Psoas muscle (tissue), 7 donors: ENCODE measurements at regions not wholly inside any gene's neighbourhood (a gene's known extent, or its start where the extent isn't known, plus 50 kb on each side); places are given as distances from the start of the nearest gene placed in this dataset.
A peak's percentile ranks its signal among the peaks of the same experiment; 100 is the strongest.
"Not testable (repeated sequence)": the region's sequence is repeated elsewhere in the genome, so short reads cannot be mapped to it uniquely, and the experiment has no call there.

Experiments
- ATAC-seq, 4 donors: fragments of 200-7000 bp; cut with Tn5 transposase; one replicate each; pipeline ENCODE4 v1.9.1; 2020; ENCODE audit warnings: moderate library complexity in 3 of 4, mild to moderate bottlenecking in 2 of 4
- DNase-seq, 2 donors: peaks; one replicate each; pipeline ENCODE4 v3.0.0-alpha.2; 2020
- H3K27ac ChIP-seq: fragments of 200-600 bp; one replicate; pipeline ENCODE4 v1.8.0; 2022
- H3K27me3 ChIP-seq, 3 donors: fragments of 200-600 bp in 1 of 3; one replicate each; pipeline versions ENCODE4 v1.6.1 to v1.8.0; 2013 to 2022; ENCODE audit warnings: low read length in 2 of 3, mild to moderate bottlenecking in 2 of 3, moderate library complexity in 1 of 3; ENCODE audit not compliant: insufficient read depth in 3 of 3
- H3K36me3 ChIP-seq, 2 donors: fragments of 200-600 bp in 1 of 2; one replicate each; pipeline versions ENCODE4 v1.6.1 to v1.8.0; 2013 to 2022; ENCODE audit warnings: low read depth in 1 of 2, mild to moderate bottlenecking in 1 of 2, moderate library complexity in 1 of 2; ENCODE audit not compliant: insufficient read depth in 1 of 2
- H3K4me1 ChIP-seq: fragments of 200-600 bp; one replicate; pipeline ENCODE4 v1.8.0; 2022
- H3K4me3 ChIP-seq: fragments of 200-600 bp; one replicate; pipeline ENCODE4 v1.8.0; 2022; ENCODE audit warnings: mild to moderate bottlenecking
- H3K9me3 ChIP-seq: fragments of 200-600 bp; one replicate; pipeline ENCODE4 v1.8.0; 2022
- CTCF ChIP-seq: fragments of 200-600 bp; IDR thresholded peaks from one replicate; pipeline ENCODE4 v1.8.0; 2022; ENCODE audit warnings: antibody characterized with exemption
- WGBS, 3 donors: extraction: QIAGEN DNeasy Blood & Tissue Kit; methylation state at CpG; one replicate each; pipeline versions ENCODE4 v1.1.6 to v1.1.7; 2013; 5-methylcytosine and 5-hydroxymethylcytosine counted together
- intact Hi-C, 2 donors: fragments of 100-400 bp; cut with DNase I; formaldehyde crosslinking; loops; one replicate each; pipeline versions ENCODE4 v1.11.0 to v1.14.2; 2022
- donor health status: healthy with polysubstance abuse.
- donor health status: DM: no; HTN: no; CAD: no; lungs with moderate emphysema.
- donor health status: Bipolar disorder and iron deficiency.
- donor health status: healthy.
- donor health status: DM: yes; HTN: yes; CAD: no.
- donor health status: DM: no; HTN: no; CAD: no.
- donor health status: DM: yes; HTN: yes; CAD: no.

DNA sequence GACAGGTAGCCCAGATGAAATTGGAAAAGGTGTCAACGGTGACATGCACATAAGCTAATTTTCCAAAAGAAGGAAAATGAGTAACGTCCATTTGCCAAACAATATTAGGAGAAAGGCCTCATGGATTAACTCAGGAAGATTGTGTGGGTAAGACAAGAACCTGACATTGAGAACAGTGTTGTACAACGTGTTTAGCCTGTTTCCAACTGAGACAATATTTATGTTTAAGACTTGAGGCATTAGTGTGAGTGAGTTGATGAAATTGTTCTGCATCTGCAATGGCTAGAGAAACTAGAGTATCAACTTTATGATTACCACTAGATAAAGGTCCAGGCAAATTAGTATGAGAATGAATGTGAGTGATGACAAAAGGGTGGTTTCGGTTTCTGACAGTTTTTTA, 191.3 kb upstream of the RAI14 start:
- WGBS, 3 donors: 20 to 47% (median 39%) methylated on average over 4 of the region's 4 CpGs
- no peak for DNase-seq
- Histone ChIP-seq H3K4me3 (no peak overlapping the region), H3K27me3 (no peaks in the 10 kb centered on the region), H3K36me3 (no peaks in the 10 kb centered on the region), H3K4me1 (no peaks in the 10 kb centered on the region), H3K9me3 (no peaks in the 10 kb centered on the region), H3K27ac (no peak overlapping the region)
- ATAC-seq: no peak
- no peak for TF ChIP-seq CTCF
- intact Hi-C loops: loop anchor here in 1 of 2 donors (10.0 kb wide), 1 partner anchor 470 kb away; no protein-coding TSS in a partner anchor

DNA sequence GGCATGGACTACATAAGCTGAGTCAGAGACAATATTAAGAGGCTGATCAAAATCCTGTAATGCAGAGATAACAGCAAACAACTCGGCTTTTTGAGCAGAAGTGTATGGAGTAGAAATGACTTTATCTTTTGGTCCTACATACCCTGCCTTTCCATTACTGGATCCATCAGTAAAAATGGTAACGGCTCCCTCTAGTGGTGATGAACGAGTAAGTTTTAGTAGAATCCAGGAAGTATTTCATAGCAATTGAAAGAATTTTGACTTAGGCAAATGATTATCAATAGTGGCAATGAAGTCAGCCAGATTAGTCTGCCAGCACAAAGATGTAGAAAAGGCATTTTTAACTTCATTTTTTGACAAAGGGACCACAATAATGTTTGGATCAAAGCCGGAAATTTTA, 190.8 kb upstream of the RAI14 start:
- H3K4me3 ChIP-seq, H3K27me3 ChIP-seq, ATAC-seq, H3K27ac ChIP-seq, H3K36me3 ChIP-seq, DNase-seq, H3K9me3 ChIP-seq, H3K4me1 ChIP-seq: not testable (repeated sequence)
- intact Hi-C loops: loop anchor here in 1 of 2 donors (10.0 kb wide), 1 partner anchor 470 kb away; no protein-coding TSS in a partner anchor
- WGBS, 3 donors: 0 to 10% (median 5%) methylated on average over 3 of the region's 4 CpGs
- TF ChIP-seq CTCF: peak; percentile 47

DNA sequence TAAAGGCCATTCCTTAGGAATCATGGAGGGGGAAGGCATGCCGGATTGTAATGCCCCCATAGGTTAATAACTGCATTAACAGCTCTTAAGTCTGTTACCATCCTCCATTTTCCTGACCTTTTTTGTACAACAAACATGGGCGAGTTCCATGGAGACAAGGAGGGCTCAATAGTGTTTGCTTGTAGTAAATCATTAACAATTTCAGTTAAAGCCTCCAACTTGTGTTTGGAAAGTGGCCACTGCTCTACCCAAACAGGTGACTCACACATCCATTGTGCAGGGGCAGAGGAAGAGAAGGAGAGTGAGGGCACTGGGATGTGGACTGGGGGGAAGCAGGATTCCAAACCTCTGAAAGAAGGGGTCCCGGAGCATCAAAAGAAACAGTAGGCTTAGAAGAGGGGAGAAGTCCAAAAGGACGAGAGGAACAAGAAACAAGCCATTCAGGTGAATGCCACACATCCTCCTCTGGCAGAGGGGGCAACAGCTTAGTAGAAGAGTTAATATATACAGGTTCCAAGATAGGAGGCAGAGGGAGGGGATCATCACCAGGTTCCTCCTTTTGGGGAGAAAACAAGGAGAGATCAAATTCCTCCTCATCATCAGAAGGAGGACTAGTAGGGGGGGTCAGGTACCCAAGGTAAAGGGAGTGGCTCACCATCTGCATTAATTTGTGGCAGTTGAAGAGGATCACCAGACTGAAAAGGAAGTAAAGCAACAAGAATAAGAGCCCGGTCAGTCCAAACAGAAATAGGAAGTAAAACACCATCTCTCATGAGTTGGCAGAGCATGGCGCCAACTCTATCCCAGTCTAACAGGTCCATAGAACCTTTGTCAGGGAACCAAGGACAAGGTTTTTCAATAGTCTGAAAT, 189.4 kb upstream of the RAI14 start:
- DNase-seq, H3K27ac ChIP-seq, H3K4me1 ChIP-seq, H3K27me3 ChIP-seq, H3K36me3 ChIP-seq, ATAC-seq, H3K9me3 ChIP-seq, H3K4me3 ChIP-seq: not testable (repeated sequence)
- intact Hi-C loops: loop anchor here in 1 of 2 donors (10.0 kb wide), 1 partner anchor 472 kb away; no protein-coding TSS in a partner anchor
- 69 to 81% (median 73%) methylated on average over 6 of the region's 6 CpGs for WGBS, 3 donors

- WGBS, 3 donors: 74 to 83% (median 78%) methylated on average over 8 of the region's 8 CpGs
- Histone ChIP-seq H3K27ac (no peak overlapping the region), H3K4me3 (no peak overlapping the region), H3K9me3 (no peaks in the 10 kb centered on the region), H3K36me3 (no peaks in the 10 kb centered on the region), H3K27me3 (no peaks in the 10 kb centered on the region), H3K4me1 (no peaks in the 10 kb centered on the region)
- DNase-seq: no peak
- no peak for TF ChIP-seq CTCF
- intact Hi-C loops: loop anchor here in 1 of 2 donors (10.0 kb wide), 1 partner anchor 473 kb away; no protein-coding TSS in a partner anchor
- no peak for ATAC-seq
Observed at GRCh38 chr5:34467436-34467835, 188.7 kb upstream of the RAI14 start.

GRCh38 chr5:34467984-34468383, 188.1 kb upstream of the RAI14 start:
- not testable (repeated sequence) for H3K36me3 ChIP-seq, H3K9me3 ChIP-seq, DNase-seq, H3K27ac ChIP-seq, H3K27me3 ChIP-seq, H3K4me3 ChIP-seq, H3K4me1 ChIP-seq, ATAC-seq
- intact Hi-C loops: loop anchor here in 1 of 2 donors (10.0 kb wide), 1 partner anchor 473 kb away; no protein-coding TSS in a partner anchor
- 21 to 40% (median 29%) methylated on average over 3 of the region's 3 CpGs for WGBS, 3 donors
